ENCODE measurements at regions not wholly inside any gene's neighbourhood (a gene's known extent, or its start where the extent isn't known, plus 50 kb on each side); places are given as distances from the start of the nearest gene placed in this dataset.

DNA sequence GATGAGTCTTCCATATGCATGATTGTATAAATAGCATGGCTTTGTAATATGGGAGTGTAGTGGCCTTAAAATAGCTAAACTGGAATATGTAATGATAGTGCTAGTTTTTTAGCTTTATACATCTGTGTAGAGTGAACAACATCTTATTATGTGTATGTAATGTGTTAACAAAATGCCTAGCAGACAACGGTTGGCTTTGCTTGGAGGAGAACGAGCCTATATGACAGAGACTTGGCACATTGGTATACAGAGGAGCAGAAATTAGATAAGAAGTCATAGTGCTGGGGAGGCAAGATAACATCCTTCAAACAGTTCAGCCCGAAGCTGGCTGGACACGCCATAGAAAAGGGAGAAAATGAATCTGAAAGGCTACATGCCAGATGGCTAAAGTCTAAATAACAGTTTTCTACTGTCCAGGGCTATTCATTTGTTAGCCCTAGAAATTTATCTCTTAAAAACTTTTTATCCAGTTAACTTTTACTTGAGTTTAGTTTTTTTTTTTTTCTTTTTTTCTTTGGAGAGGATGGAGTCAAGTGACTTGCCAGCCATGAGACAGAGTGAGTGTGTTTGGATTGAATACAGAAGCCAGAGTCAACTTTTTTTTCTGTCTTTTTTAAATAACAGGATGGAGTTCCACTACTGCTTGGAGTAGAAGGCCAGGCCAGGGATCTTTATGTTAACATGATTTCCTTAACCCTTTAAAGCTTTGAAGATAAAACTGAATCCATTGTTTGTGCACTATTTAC is 214.4 kb upstream of the ACTBL2 start:
- no peak for DNase-seq (ENCODE audit: low spot score)
- no peaks in the 10 kb centered on the region for H4K20me1 ChIP-seq (ENCODE audit: insufficient read depth, poor library complexity, severe bottlenecking)
- no peaks in the 10 kb centered on the region for H3K27me3 ChIP-seq
- no peaks in the 10 kb centered on the region for H3K36me3 ChIP-seq (replicated peaks; ENCODE audit: insufficient read depth, low read depth)
- H3K9me3 ChIP-seq (ENCODE audit: low read depth) = no peaks in the 10 kb centered on the region
- no peak overlapping the region for H3K27ac ChIP-seq
- H3K4me3 ChIP-seq = no peak overlapping the region
- no peaks in the 10 kb centered on the region for H3K79me2 ChIP-seq
- no peak overlapping the region for H2AFZ ChIP-seq
- WGBS (ENCODE audit: low lambda C conversion rate, missing lambda C conversion rate) = 64% methylated on average over 4 of the region's 4 CpGs
- no peak for TF ChIP-seq EZH2 (IDR thresholded peaks at IDR 0.05; ENCODE audit: borderline replicate concordance)
- no peak for TF ChIP-seq EZH2phosphoT487 (IDR thresholded peaks at IDR 0.05; ENCODE audit: low read depth, severe bottlenecking, unreplicated experiment)
- TF ChIP-seq, protein P1, sequence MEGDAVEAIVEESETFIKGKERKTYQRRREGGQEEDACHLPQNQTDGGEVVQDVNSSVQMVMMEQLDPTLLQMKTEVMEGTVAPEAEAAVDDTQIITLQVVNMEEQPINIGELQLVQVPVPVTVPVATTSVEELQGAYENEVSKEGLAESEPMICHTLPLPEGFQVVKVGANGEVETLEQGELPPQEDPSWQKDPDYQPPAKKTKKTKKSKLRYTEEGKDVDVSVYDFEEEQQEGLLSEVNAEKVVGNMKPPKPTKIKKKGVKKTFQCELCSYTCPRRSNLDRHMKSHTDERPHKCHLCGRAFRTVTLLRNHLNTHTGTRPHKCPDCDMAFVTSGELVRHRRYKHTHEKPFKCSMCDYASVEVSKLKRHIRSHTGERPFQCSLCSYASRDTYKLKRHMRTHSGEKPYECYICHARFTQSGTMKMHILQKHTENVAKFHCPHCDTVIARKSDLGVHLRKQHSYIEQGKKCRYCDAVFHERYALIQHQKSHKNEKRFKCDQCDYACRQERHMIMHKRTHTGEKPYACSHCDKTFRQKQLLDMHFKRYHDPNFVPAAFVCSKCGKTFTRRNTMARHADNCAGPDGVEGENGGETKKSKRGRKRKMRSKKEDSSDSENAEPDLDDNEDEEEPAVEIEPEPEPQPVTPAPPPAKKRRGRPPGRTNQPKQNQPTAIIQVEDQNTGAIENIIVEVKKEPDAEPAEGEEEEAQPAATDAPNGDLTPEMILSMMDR (IDR thresholded peaks at IDR 0.05; ENCODE audit: poor library complexity) = no peak
- H3K4me2 ChIP-seq = no peak overlapping the region
- H3K9me2 ChIP-seq (replicated peaks; ENCODE audit: insufficient read depth) = no peaks in the 10 kb centered on the region
- H3K4me1 ChIP-seq (ENCODE audit: insufficient read depth) = peaks cover 24% of the 10 kb centered on the region

DNA sequence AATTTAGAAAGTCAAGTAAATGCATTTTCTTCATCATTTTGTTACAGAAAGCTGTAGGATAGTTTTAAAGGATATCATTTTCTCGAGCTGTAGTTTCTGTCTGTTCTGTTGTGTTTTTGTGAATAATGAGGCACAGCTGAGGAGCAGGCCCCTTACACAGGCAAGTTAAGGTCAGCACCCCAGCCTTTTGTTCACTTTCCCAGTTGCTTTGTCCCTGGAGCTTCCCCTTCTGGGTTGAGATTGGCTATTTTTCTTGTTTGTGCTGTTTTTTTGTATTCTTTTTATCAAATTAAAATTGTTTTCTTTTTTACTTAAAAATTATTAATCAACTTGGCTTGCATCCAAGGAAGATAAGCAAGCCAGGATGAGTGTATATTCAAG is 213.8 kb upstream of the ACTBL2 start:
- H3K79me2 ChIP-seq = no peaks in the 10 kb centered on the region
- no peak overlapping the region for H3K4me3 ChIP-seq
- no peaks in the 10 kb centered on the region for H3K27me3 ChIP-seq
- H2AFZ ChIP-seq = no peak overlapping the region
- 68% methylated on average over 1 of the region's 1 CpG for WGBS (ENCODE audit: low lambda C conversion rate, missing lambda C conversion rate)
- H3K9me2 ChIP-seq (replicated peaks; ENCODE audit: insufficient read depth) = no peaks in the 10 kb centered on the region
- H3K9me3 ChIP-seq (ENCODE audit: low read depth) = no peaks in the 10 kb centered on the region
- TF ChIP-seq, protein P1 (IDR thresholded peaks at IDR 0.05; ENCODE audit: poor library complexity) = no peak
- TF ChIP-seq EZH2 (IDR thresholded peaks at IDR 0.05; ENCODE audit: borderline replicate concordance) = no peak
- TF ChIP-seq EZH2phosphoT487 (IDR thresholded peaks at IDR 0.05; ENCODE audit: low read depth, severe bottlenecking, unreplicated experiment) = no peak
- DNase-seq (ENCODE audit: low spot score) = no peak
- H3K27ac ChIP-seq = peak overlapping the region; percentile 76
- H3K4me1 ChIP-seq (ENCODE audit: insufficient read depth) = peaks cover 24% of the 10 kb centered on the region
- no peaks in the 10 kb centered on the region for H3K36me3 ChIP-seq (replicated peaks; ENCODE audit: insufficient read depth, low read depth)
- no peaks in the 10 kb centered on the region for H4K20me1 ChIP-seq (ENCODE audit: insufficient read depth, poor library complexity, severe bottlenecking)
- no peak overlapping the region for H3K4me2 ChIP-seq

DNA sequence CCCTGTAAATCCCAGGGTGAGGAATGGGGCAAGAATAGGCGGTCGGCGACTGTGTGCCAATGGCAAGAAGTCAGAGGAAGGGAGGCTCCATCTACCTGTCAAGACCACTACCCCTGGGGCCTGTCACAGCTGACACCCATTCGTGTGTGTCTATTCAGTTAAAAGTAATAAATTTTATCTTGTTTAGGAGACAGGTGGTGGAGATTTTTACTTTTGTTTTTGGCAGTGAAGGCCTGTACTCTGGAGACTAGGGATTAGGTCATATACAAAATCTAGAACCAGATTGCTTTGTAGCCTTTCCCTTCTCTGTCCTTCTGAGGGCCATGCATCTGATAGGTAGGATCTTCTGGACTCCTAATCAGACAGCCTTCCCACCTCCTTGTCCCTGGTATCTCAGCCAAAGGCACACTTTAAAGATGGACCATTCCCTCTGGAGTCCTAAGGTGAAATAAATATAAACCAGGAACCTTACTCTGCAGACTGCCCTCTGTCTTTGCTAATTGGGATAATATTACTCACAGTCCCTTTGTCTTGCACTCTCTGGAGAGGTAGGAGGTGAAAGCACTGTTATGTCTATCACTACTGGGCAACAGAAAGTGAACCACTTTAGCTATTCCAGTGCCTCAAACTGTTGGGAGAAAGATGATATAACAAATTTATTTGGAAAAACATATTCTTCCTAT is 213.2 kb upstream of the ACTBL2 start:
- WGBS (ENCODE audit: low lambda C conversion rate, missing lambda C conversion rate) = 90% methylated on average over 4 of the region's 4 CpGs
- H2AFZ ChIP-seq = no peak overlapping the region
- no peaks in the 10 kb centered on the region for H3K36me3 ChIP-seq (replicated peaks; ENCODE audit: insufficient read depth, low read depth)

More for the DNA sequence above, 213.2 kb upstream of the ACTBL2 start:
- H3K9me3 ChIP-seq (ENCODE audit: low read depth) = no peaks in the 10 kb centered on the region
- H3K4me2 ChIP-seq = no peak overlapping the region
- peak overlapping the region; percentile 76 for H3K27ac ChIP-seq
- peaks cover 24% of the 10 kb centered on the region for H3K4me1 ChIP-seq (ENCODE audit: insufficient read depth)
- no peak overlapping the region for H3K4me3 ChIP-seq
- no peaks in the 10 kb centered on the region for H3K27me3 ChIP-seq
- TF ChIP-seq, protein P1 (IDR thresholded peaks at IDR 0.05; ENCODE audit: poor library complexity) = no peak
- no peak for TF ChIP-seq EZH2phosphoT487 (IDR thresholded peaks at IDR 0.05; ENCODE audit: low read depth, severe bottlenecking, unreplicated experiment)
- no peak for TF ChIP-seq EZH2 (IDR thresholded peaks at IDR 0.05; ENCODE audit: borderline replicate concordance)
- H3K9me2 ChIP-seq (replicated peaks; ENCODE audit: insufficient read depth) = no peaks in the 10 kb centered on the region
- no peak for DNase-seq (ENCODE audit: low spot score)
- no peaks in the 10 kb centered on the region for H3K79me2 ChIP-seq
- H4K20me1 ChIP-seq (ENCODE audit: insufficient read depth, poor library complexity, severe bottlenecking) = no peaks in the 10 kb centered on the region

Data from hepatocyte (in vitro differentiated cells).